Peyer's patch (tissue), 4 donors: ENCODE measurements at regions not wholly inside any gene's neighbourhood (a gene's known extent, or its start where the extent isn't known, plus 50 kb on each side); places are given as distances from the start of the nearest gene placed in this dataset.

Source experiments
- CTCF ChIP-seq, 6 experiments: fragments of 450-650 bp in 4 of 6; fragments of 200-600 bp in 2 of 6; sonication (generic) in 1 of 6; IDR thresholded peaks; one replicate each; pipeline ENCODE4 v1.5.1; 2017 to 2019; ENCODE audit warnings: antibody characterized with exemption in 6 of 6, mild to moderate bottlenecking in 3 of 6, moderate library complexity in 1 of 6
- POLR2A ChIP-seq, 2 donors: fragments of 450-650 bp; IDR thresholded peaks; one replicate each; pipeline ENCODE4 v1.5.1; 2017; ENCODE audit warnings: antibody characterized with exemption in 2 of 2, mild to moderate bottlenecking in 2 of 2, moderate library complexity in 2 of 2

GRCh38 chr10:113293167-113293566, 259.7 kb upstream of the HABP2 start:
- TF ChIP-seq CTCF (IDR thresholded peaks at IDR 0.05) (no peak), POLR2A (IDR thresholded peaks at IDR 0.05) (no peak)
